ENCODE measurements at regions not wholly inside any gene's neighbourhood (a gene's known extent, or its start where the extent isn't known, plus 50 kb on each side); places are given as distances from the start of the nearest gene placed in this dataset.

- no peak for DNase-seq
Measured at GRCh38 chr1:29517251-29518086, 281.1 kb downstream of the PTPRU start.

- no peak for DNase-seq
Measured at GRCh38 chr1:29516063-29516820, 279.9 kb downstream of the PTPRU start.

GRCh38 chr1:29515170-29515955 is 279.0 kb downstream of the PTPRU start:
- no peak for DNase-seq

- DNase-seq, result no peak
Measured at GRCh38 chr1:29514361-29515169, 278.2 kb downstream of the PTPRU start.

- no peak for DNase-seq
Measured at GRCh38 chr1:29513357-29513756, 277.0 kb downstream of the PTPRU start.

GRCh38 chr1:29511436-29511835 is 275.1 kb downstream of the PTPRU start:
- no peak for DNase-seq

GRCh38 chr1:29508458-29509107 is 272.3 kb downstream of the PTPRU start:
- DNase-seq, result no peak

GRCh38 chr1:29506678-29507225 is 270.4 kb downstream of the PTPRU start:
- no peak for DNase-seq

- no peak for DNase-seq
Measured at GRCh38 chr1:29505532-29506220, 269.4 kb downstream of the PTPRU start.

- DNase-seq, result no peak
Measured at GRCh38 chr1:29504709-29505410, 268.5 kb downstream of the PTPRU start.

GRCh38 chr1:29504196-29504595 is 267.9 kb downstream of the PTPRU start:
- peak in 1 of 2 donors; percentile 11 for DNase-seq

GRCh38 chr1:29502911-29503840 is 266.9 kb downstream of the PTPRU start:
- DNase-seq, result no peak

GRCh38 chr1:29502225-29502910 is 266.0 kb downstream of the PTPRU start:
- no peak for DNase-seq

GRCh38 chr1:29501227-29501976 is 265.1 kb downstream of the PTPRU start:
- DNase-seq, result no peak

- DNase-seq, result no peak
Measured at GRCh38 chr1:29500651-29501050, 264.3 kb downstream of the PTPRU start.

GRCh38 chr1:29500041-29500440 is 263.7 kb downstream of the PTPRU start:
- DNase-seq, result no peak

Data from right lung (tissue), 2 donors.